Hepatocyte (in vitro differentiated cells): ENCODE measurements at regions not wholly inside any gene's neighbourhood (a gene's known extent, or its start where the extent isn't known, plus 50 kb on each side); places are given as distances from the start of the nearest gene placed in this dataset.
"Not testable (repeated sequence)": the region's sequence is repeated elsewhere in the genome, so short reads cannot be mapped to it uniquely, and the experiment has no call there.

Source experiments
- CTCF ChIP-seq: fragments of 200-600 bp; sonication (generic); IDR thresholded peaks from 2 replicates; pipeline ENCODE4 v1.5.1; 2016; ENCODE audit warnings: antibody characterized with exemption, mild to moderate bottlenecking; ENCODE audit not compliant: poor library complexity
- EZH2 ChIP-seq: fragments of 200-600 bp; sonication (generic); IDR thresholded peaks from 2 replicates; pipeline ENCODE4 v1.6.1; 2016; ENCODE audit warnings: antibody characterized with exemption, mild to moderate bottlenecking, borderline replicate concordance
- EZH2phosphoT487 ChIP-seq: fragments of 200-600 bp; sonication (generic); IDR thresholded peaks from one replicate; pipeline ENCODE4 v1.6.1; 2018; ENCODE audit warnings: antibody characterized with exemption, mild to moderate bottlenecking, low read depth, moderate library complexity; ENCODE audit not compliant: unreplicated experiment, severe bottlenecking

GRCh38 chr2:106249157-106249828, 55.2 kb upstream of the UXS1 start:
- TF ChIP-seq CTCF, EZH2, EZH2phosphoT487: not testable (repeated sequence)
